ENCODE measurements at regions not wholly inside any gene's neighbourhood (a gene's known extent, or its start where the extent isn't known, plus 50 kb on each side); places are given as distances from the start of the nearest gene placed in this dataset.

GRCh38 chr10:35922876-35923600 is 280.9 kb upstream of the FZD8 start:
- TF ChIP-seq, protein P1, sequence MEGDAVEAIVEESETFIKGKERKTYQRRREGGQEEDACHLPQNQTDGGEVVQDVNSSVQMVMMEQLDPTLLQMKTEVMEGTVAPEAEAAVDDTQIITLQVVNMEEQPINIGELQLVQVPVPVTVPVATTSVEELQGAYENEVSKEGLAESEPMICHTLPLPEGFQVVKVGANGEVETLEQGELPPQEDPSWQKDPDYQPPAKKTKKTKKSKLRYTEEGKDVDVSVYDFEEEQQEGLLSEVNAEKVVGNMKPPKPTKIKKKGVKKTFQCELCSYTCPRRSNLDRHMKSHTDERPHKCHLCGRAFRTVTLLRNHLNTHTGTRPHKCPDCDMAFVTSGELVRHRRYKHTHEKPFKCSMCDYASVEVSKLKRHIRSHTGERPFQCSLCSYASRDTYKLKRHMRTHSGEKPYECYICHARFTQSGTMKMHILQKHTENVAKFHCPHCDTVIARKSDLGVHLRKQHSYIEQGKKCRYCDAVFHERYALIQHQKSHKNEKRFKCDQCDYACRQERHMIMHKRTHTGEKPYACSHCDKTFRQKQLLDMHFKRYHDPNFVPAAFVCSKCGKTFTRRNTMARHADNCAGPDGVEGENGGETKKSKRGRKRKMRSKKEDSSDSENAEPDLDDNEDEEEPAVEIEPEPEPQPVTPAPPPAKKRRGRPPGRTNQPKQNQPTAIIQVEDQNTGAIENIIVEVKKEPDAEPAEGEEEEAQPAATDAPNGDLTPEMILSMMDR (conservative IDR thresholded peaks at IDR 0.05), result no peak
- TF ChIP-seq EZH2 (IDR thresholded peaks at IDR 0.05; ENCODE audit: low read depth), result no peak
